Testis (tissue), 2 donors: ENCODE measurements at regions not wholly inside any gene's neighbourhood (a gene's known extent, or its start where the extent isn't known, plus 50 kb on each side); places are given as distances from the start of the nearest gene placed in this dataset.

ENCODE experiments used
- DNase-seq: peaks from one replicate; pipeline ENCODE4 v3.0.0-alpha.2; 2019
- H3K27ac ChIP-seq, 2 donors: fragments of 200-600 bp; sonication (generic); one replicate each; pipeline ENCODE4 v1.5.1; 2019
- H3K27me3 ChIP-seq: fragments of 200-600 bp; sonication (generic); one replicate; pipeline ENCODE4 v1.5.1; 2019
- H3K36me3 ChIP-seq: fragments of 200-600 bp; sonication (generic); one replicate; pipeline ENCODE4 v1.5.1; 2017; ENCODE audit warnings: low read depth; ENCODE audit errors: missing control alignments
- H3K4me1 ChIP-seq: fragments of 200-600 bp; sonication (generic); one replicate; pipeline ENCODE4 v1.5.1; 2019
- H3K4me3 ChIP-seq, 2 donors: fragments of 200-600 bp; sonication (generic); one replicate each; pipeline ENCODE4 v1.5.1; 2017 to 2019
- H3K9me3 ChIP-seq: fragments of 200-600 bp; sonication (generic); one replicate; pipeline ENCODE4 v1.5.1; 2017
- CTCF ChIP-seq, 3 experiments: fragments of 450-650 bp in 2 of 3; fragments of 200-600 bp in 1 of 3; sonication (generic) in 1 of 3; IDR thresholded peaks; one replicate each; pipeline ENCODE4 v1.5.1; 2016 to 2019; ENCODE audit warnings: antibody characterized with exemption in 3 of 3, mild to moderate bottlenecking in 2 of 3, moderate library complexity in 1 of 3
- POLR2A ChIP-seq: fragments of 450-650 bp; IDR thresholded peaks from one replicate; pipeline ENCODE4 v1.6.1; 2017; ENCODE audit warnings: antibody characterized with exemption, mild to moderate bottlenecking, moderate library complexity
- WGBS, 2 donors: methylation state at CpG; one replicate each; pipeline ENCODE4 v1.1.5; 2018; 5-methylcytosine and 5-hydroxymethylcytosine counted together
- intact Hi-C: fragments of 100-400 bp; cut with DNase I; formaldehyde crosslinking; loops from one replicate; pipeline ENCODE4 v1.15.1; 2023; ENCODE audit warnings: low total_unique reads

- H3K4me3 ChIP-seq, result no peak overlapping the region
- H3K27ac ChIP-seq, result no peak overlapping the region
- no peaks in the 10 kb centered on the region for H3K36me3 ChIP-seq
- intact Hi-C loops, result no loop called here
- H3K9me3 ChIP-seq, result no peaks in the 10 kb centered on the region
- TF ChIP-seq POLR2A, result no peak
- no peak for TF ChIP-seq CTCF (IDR thresholded peaks at IDR 0.05)
- no peaks in the 10 kb centered on the region for H3K4me1 ChIP-seq
- no peak for DNase-seq
- 74 to 79% methylated on average over 1 of the region's 1 CpG for WGBS, 2 donors
- H3K27me3 ChIP-seq, result no peaks in the 10 kb centered on the region
Observed at GRCh38 chr4:117383468-117383867, 298.1 kb upstream of the TRAM1L1 start.

GRCh38 chr4:117385526-117385925, 300.1 kb upstream of the TRAM1L1 start:
- no peak for DNase-seq
- H3K4me3 ChIP-seq, result no peak overlapping the region
- intact Hi-C loops, result no loop called here
- WGBS, 2 donors, result 69 to 70% methylated on average over 1 of the region's 1 CpG
- no peak overlapping the region for H3K27ac ChIP-seq
- no peaks in the 10 kb centered on the region for H3K4me1 ChIP-seq
- H3K36me3 ChIP-seq, result no peaks in the 10 kb centered on the region
- H3K27me3 ChIP-seq, result no peaks in the 10 kb centered on the region
- no peaks in the 10 kb centered on the region for H3K9me3 ChIP-seq
- TF ChIP-seq CTCF (IDR thresholded peaks at IDR 0.05), result no peak
- TF ChIP-seq POLR2A, result no peak

GRCh38 chr4:117387072-117387471, 301.7 kb upstream of the TRAM1L1 start:
- H3K36me3 ChIP-seq, result no peaks in the 10 kb centered on the region
- DNase-seq, result no peak
- no peak overlapping the region for H3K27ac ChIP-seq
- intact Hi-C loops, result no loop called here
- no peaks in the 10 kb centered on the region for H3K27me3 ChIP-seq
- H3K9me3 ChIP-seq, result no peaks in the 10 kb centered on the region
- no peaks in the 10 kb centered on the region for H3K4me1 ChIP-seq
- no peak overlapping the region for H3K4me3 ChIP-seq
- 87 to 93% methylated on average over 2 of the region's 2 CpGs for WGBS, 2 donors
- TF ChIP-seq POLR2A, result no peak
- no peak for TF ChIP-seq CTCF (IDR thresholded peaks at IDR 0.05)

- intact Hi-C loops, result no loop called here
- Histone ChIP-seq H3K27me3 (no peaks in the 10 kb centered on the region), H3K4me3 (no peak overlapping the region), H3K27ac (no peak overlapping the region), H3K4me1 (no peaks in the 10 kb centered on the region), H3K9me3 (no peaks in the 10 kb centered on the region), H3K36me3 (no peaks in the 10 kb centered on the region)
- no peak for DNase-seq
- no peak for TF ChIP-seq POLR2A
- no peak for TF ChIP-seq CTCF (IDR thresholded peaks at IDR 0.05)
Observed at GRCh38 chr4:117400039-117400835, 314.9 kb upstream of the TRAM1L1 start.

GRCh38 chr4:117412661-117413060, 327.3 kb upstream of the TRAM1L1 start:
- no peak for DNase-seq
- Histone ChIP-seq H3K27ac (no peak overlapping the region), H3K27me3 (no peaks in the 10 kb centered on the region), H3K9me3 (no peaks in the 10 kb centered on the region), H3K36me3 (no peaks in the 10 kb centered on the region), H3K4me1 (no peaks in the 10 kb centered on the region), H3K4me3 (no peak overlapping the region)
- intact Hi-C loops, result no loop called here
- 85 to 89% methylated on average over 2 of the region's 2 CpGs for WGBS, 2 donors
- TF ChIP-seq CTCF (IDR thresholded peaks at IDR 0.05) (no peak), POLR2A (no peak)
